Testis (tissue), 2 donors: ENCODE measurements at regions not wholly inside any gene's neighbourhood (a gene's known extent, or its start where the extent isn't known, plus 50 kb on each side); places are given as distances from the start of the nearest gene placed in this dataset.

Source experiments
- DNase-seq: peaks from one replicate; pipeline ENCODE4 v3.0.0-alpha.2; 2019
- H3K27ac ChIP-seq, 2 donors: fragments of 200-600 bp; sonication (generic); one replicate each; pipeline ENCODE4 v1.5.1; 2019
- H3K27me3 ChIP-seq: fragments of 200-600 bp; sonication (generic); one replicate; pipeline ENCODE4 v1.5.1; 2019
- H3K36me3 ChIP-seq: fragments of 200-600 bp; sonication (generic); one replicate; pipeline ENCODE4 v1.5.1; 2017; ENCODE audit warnings: low read depth; ENCODE audit errors: missing control alignments
- H3K4me1 ChIP-seq: fragments of 200-600 bp; sonication (generic); one replicate; pipeline ENCODE4 v1.5.1; 2019
- H3K4me3 ChIP-seq, 2 donors: fragments of 200-600 bp; sonication (generic); one replicate each; pipeline ENCODE4 v1.5.1; 2017 to 2019
- H3K9me3 ChIP-seq: fragments of 200-600 bp; sonication (generic); one replicate; pipeline ENCODE4 v1.5.1; 2017
- POLR2A ChIP-seq: fragments of 450-650 bp; IDR thresholded peaks from one replicate; pipeline ENCODE4 v1.6.1; 2017; ENCODE audit warnings: antibody characterized with exemption, mild to moderate bottlenecking, moderate library complexity
- WGBS, 2 donors: methylation state at CpG; one replicate each; pipeline ENCODE4 v1.1.5; 2018; 5-methylcytosine and 5-hydroxymethylcytosine counted together
- intact Hi-C: fragments of 100-400 bp; cut with DNase I; formaldehyde crosslinking; loops from one replicate; pipeline ENCODE4 v1.15.1; 2023; ENCODE audit warnings: low total_unique reads
- TF ChIP-seq, protein P1 (sequence below), 3 experiments: fragments of 450-650 bp in 2 of 3; fragments of 200-600 bp in 1 of 3; sonication (generic) in 1 of 3; IDR thresholded peaks; one replicate each; pipeline ENCODE4 v1.5.1; 2016 to 2019; ENCODE audit warnings: antibody characterized with exemption in 3 of 3, mild to moderate bottlenecking in 2 of 3, moderate library complexity in 1 of 3

- H3K27ac ChIP-seq: no peak overlapping the region
- intact Hi-C loops: no loop called here
- WGBS, 2 donors: 83 to 87% methylated on average over 7 of the region's 7 CpGs
- H3K36me3 ChIP-seq: no peaks in the 10 kb centered on the region
- no peak overlapping the region for H3K4me3 ChIP-seq
- TF ChIP-seq, protein P1, sequence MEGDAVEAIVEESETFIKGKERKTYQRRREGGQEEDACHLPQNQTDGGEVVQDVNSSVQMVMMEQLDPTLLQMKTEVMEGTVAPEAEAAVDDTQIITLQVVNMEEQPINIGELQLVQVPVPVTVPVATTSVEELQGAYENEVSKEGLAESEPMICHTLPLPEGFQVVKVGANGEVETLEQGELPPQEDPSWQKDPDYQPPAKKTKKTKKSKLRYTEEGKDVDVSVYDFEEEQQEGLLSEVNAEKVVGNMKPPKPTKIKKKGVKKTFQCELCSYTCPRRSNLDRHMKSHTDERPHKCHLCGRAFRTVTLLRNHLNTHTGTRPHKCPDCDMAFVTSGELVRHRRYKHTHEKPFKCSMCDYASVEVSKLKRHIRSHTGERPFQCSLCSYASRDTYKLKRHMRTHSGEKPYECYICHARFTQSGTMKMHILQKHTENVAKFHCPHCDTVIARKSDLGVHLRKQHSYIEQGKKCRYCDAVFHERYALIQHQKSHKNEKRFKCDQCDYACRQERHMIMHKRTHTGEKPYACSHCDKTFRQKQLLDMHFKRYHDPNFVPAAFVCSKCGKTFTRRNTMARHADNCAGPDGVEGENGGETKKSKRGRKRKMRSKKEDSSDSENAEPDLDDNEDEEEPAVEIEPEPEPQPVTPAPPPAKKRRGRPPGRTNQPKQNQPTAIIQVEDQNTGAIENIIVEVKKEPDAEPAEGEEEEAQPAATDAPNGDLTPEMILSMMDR (IDR thresholded peaks at IDR 0.05): no peak
- TF ChIP-seq POLR2A: no peak
- DNase-seq: no peak
- no peaks in the 10 kb centered on the region for H3K27me3 ChIP-seq
- no peaks in the 10 kb centered on the region for H3K4me1 ChIP-seq
- H3K9me3 ChIP-seq: no peaks in the 10 kb centered on the region
Measured at GRCh38 chr17:14946481-14946880, 318.6 kb downstream of the PMP22 start.

DNA sequence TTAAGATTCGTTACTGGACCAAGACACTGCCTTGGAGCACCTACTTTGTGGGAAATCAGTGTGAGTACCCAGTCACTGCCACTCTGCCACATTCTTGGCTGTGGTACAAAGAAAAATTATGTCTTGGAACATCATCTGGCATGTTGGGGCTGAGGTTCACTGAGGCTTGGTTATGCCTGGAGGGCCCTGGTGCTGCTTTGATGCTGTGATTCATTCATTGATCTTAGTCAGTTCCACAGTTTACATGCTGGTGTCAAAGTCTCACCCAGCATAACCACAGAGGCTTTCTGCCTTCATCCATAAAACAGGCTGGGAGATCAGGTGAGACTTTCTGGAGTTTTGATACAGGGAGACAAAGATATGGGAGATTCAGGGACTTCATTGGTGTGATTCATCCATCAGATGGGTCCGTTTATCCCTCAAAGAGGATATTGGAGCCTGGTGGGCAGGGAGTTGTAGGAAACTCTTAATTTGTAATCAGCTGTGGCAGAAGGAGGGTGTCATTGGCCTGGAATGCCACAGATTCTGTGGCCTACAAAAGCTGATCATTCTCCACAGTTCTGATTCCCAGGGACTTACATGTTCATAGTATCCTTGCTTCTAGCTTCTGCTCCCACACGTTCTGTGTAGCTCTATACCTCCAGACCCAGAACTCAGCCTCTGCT lies 322.5 kb downstream of the PMP22 start:
- no peaks in the 10 kb centered on the region for H3K36me3 ChIP-seq
- no peak for DNase-seq
- H3K27me3 ChIP-seq: no peaks in the 10 kb centered on the region
- 74 to 77% methylated on average over 3 of the region's 3 CpGs for WGBS, 2 donors
- H3K27ac ChIP-seq: no peak overlapping the region
- intact Hi-C loops: no loop called here
- TF ChIP-seq, protein P1 (IDR thresholded peaks at IDR 0.05): no peak
- TF ChIP-seq POLR2A: no peak
- H3K4me3 ChIP-seq: no peak overlapping the region
- H3K4me1 ChIP-seq: no peaks in the 10 kb centered on the region
- no peaks in the 10 kb centered on the region for H3K9me3 ChIP-seq

- Histone ChIP-seq H3K4me3 (no peak overlapping the region), H3K9me3 (no peaks in the 10 kb centered on the region), H3K27me3 (no peaks in the 10 kb centered on the region), H3K4me1 (no peaks in the 10 kb centered on the region), H3K27ac (no peak overlapping the region), H3K36me3 (no peaks in the 10 kb centered on the region)
- WGBS, 2 donors: 91% methylated on average over 3 of the region's 3 CpGs
- TF ChIP-seq, protein P1 (IDR thresholded peaks at IDR 0.05): no peak
- TF ChIP-seq POLR2A: no peak
- intact Hi-C loops: no loop called here
- DNase-seq: no peak
Measured at GRCh38 chr17:14940938-14941265, 324.2 kb downstream of the PMP22 start.

- intact Hi-C loops: no loop called here
- Histone ChIP-seq H3K36me3 (no peaks in the 10 kb centered on the region), H3K27me3 (no peaks in the 10 kb centered on the region), H3K4me1 (no peaks in the 10 kb centered on the region), H3K27ac (no peak overlapping the region), H3K4me3 (no peak overlapping the region), H3K9me3 (no peaks in the 10 kb centered on the region)
- WGBS, 2 donors: 75 to 78% methylated on average over 4 of the region's 4 CpGs
- TF ChIP-seq POLR2A: no peak
- TF ChIP-seq, protein P1 (IDR thresholded peaks at IDR 0.05): no peak
- DNase-seq: no peak
Measured at GRCh38 chr17:14940108-14940937, 324.8 kb downstream of the PMP22 start.
